ENCODE measurements at regions not wholly inside any gene's neighbourhood (a gene's known extent, or its start where the extent isn't known, plus 50 kb on each side); places are given as distances from the start of the nearest gene placed in this dataset.

DNA sequence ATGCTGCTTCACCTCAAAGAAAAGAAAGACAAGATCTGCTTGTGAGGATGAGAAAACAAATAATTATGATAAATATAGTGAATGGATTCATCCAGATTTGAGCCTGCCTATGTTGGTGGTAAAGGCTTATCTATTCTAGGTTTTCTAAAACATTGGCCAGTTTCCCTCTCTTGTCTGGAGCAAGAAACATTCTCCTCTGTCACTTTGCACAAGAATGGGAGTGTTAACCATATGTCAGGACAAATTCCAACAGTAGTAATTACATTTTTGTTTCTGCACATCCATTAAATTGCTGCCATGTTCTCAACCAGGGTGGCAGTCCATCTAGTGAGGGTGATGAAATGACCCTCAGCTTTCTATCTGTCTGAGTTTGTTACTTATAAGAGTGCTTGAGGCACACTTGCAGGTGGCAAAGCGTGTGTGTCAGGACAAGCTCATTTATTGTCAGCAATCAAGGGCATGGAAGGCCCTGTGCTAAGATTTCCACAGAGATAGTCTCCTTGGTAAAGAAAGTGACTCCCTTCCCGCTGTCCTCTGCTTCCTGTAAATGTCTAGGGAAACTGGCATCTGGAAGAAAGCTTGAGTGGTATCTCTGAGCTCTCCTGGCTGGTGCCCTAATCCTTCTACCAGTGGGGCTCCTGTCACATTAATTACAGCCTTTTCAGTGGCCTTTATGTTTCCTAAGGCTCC is 502.1 kb upstream of the FLRT2 start:
- Histone ChIP-seq H3K27me3 (no peaks in the 10 kb centered on the region), H3K36me3 (no peaks in the 10 kb centered on the region), H3K27ac (no peak overlapping the region), H3K4me3 (no peak overlapping the region), H3K9me3 (no peaks in the 10 kb centered on the region), H3K4me1 (no peaks in the 10 kb centered on the region)
- no peak for TF ChIP-seq EP300 (IDR thresholded peaks at IDR 0.05; ENCODE audit: low read depth)
- no peak for TF ChIP-seq POLR2AphosphoS5 (IDR thresholded peaks at IDR 0.05)
- TF ChIP-seq, protein P1, sequence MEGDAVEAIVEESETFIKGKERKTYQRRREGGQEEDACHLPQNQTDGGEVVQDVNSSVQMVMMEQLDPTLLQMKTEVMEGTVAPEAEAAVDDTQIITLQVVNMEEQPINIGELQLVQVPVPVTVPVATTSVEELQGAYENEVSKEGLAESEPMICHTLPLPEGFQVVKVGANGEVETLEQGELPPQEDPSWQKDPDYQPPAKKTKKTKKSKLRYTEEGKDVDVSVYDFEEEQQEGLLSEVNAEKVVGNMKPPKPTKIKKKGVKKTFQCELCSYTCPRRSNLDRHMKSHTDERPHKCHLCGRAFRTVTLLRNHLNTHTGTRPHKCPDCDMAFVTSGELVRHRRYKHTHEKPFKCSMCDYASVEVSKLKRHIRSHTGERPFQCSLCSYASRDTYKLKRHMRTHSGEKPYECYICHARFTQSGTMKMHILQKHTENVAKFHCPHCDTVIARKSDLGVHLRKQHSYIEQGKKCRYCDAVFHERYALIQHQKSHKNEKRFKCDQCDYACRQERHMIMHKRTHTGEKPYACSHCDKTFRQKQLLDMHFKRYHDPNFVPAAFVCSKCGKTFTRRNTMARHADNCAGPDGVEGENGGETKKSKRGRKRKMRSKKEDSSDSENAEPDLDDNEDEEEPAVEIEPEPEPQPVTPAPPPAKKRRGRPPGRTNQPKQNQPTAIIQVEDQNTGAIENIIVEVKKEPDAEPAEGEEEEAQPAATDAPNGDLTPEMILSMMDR (IDR thresholded peaks at IDR 0.05): no peak
- no peak for TF ChIP-seq POLR2A (IDR thresholded peaks at IDR 0.05)
- in situ Hi-C loops (cut with MboI; ENCODE audit: low pct_ligation_motif_present in 1 of 4, low pct_unique_long_range_greater_than_20kb in 1 of 4, low sequenced_read_pairs in 3 of 4): no loop called here
- no peak for DNase-seq
- intact Hi-C loops (cut with DNase I; ENCODE audit: low total_unique reads): no loop called here
- WGBS, 2 donors (ENCODE audit: low coverage in 1 of 2): 75 to 80% methylated on average over 1 to 2 of the region's 2 CpGs

DNA sequence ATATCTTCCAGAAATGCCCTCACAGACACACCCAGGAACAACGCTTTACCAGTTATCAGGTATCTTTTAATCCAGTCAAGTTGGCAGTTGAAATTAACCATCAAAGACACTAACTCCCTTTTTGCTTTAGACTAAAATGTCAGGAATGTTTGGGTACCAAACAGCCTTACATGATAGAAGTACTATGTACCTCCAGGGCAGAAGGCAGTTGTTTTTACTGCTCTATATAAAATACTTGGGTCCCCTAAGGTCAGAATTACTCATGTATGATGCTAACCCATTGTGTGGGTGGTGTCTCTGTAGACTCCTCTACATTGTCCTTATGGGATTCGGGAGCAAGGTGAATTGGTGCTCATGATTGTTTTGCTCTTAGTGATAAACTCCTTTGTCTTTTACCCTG is 492.5 kb upstream of the FLRT2 start:
- DNase-seq: no peak
- no peaks in the 10 kb centered on the region for H3K4me1 ChIP-seq
- no peaks in the 10 kb centered on the region for H3K27me3 ChIP-seq
- intact Hi-C loops (cut with DNase I; ENCODE audit: low total_unique reads): no loop called here
- no peak overlapping the region for H3K4me3 ChIP-seq
- H3K36me3 ChIP-seq: no peaks in the 10 kb centered on the region
- H3K9me3 ChIP-seq: no peaks in the 10 kb centered on the region
- in situ Hi-C loops (cut with MboI; ENCODE audit: low pct_ligation_motif_present in 1 of 4, low pct_unique_long_range_greater_than_20kb in 1 of 4, low sequenced_read_pairs in 3 of 4): no loop called here
- WGBS, 2 donors (ENCODE audit: low coverage in 1 of 2): 76 to 87% methylated on average over 2 of the region's 2 CpGs
- no peak overlapping the region for H3K27ac ChIP-seq
- TF ChIP-seq POLR2A (IDR thresholded peaks at IDR 0.05) (no peak), POLR2AphosphoS5 (IDR thresholded peaks at IDR 0.05) (no peak), EP300 (IDR thresholded peaks at IDR 0.05; ENCODE audit: low read depth) (no peak)
- TF ChIP-seq, protein P1 (IDR thresholded peaks at IDR 0.05): no peak

DNA sequence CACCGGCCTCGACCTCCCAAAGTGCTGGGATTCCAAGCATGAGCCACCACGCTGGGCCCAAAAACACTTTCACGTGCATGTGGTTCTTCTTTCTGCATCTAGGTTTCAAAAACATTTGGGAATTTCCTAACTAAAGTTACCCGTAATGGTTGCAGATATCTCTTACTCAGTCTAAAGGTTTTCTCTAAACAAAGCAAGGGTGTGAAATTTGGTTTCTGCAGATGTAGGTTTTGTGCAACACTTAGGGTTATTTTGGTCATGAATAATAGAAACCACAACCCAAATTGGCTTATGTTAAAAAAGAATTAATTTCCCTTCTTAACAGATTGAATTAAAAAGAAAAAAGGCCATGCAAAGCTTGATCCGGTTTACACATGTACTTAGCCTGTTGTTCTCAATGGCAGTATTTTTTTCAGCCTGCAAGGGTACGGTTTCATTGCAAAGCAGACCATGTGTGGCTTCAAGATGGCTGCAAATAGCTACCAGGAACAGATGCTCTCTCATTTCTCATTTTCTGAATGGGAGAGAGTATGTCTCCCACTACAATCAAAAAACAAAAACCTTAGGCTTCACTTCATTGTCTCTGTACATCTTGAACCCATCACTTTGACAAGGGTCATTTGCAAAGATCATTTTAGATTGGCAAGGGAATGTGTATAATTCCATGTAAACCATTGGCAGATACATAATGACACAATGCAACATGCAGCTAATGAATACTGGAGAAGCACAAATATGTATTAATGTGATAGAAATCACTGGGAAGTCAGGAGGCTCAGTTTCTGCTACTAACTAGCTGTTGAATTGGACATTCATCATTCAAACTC is 491.2 kb upstream of the FLRT2 start:
- intact Hi-C loops (cut with DNase I; ENCODE audit: low total_unique reads): no loop called here
- no peaks in the 10 kb centered on the region for H3K4me1 ChIP-seq

DNA sequence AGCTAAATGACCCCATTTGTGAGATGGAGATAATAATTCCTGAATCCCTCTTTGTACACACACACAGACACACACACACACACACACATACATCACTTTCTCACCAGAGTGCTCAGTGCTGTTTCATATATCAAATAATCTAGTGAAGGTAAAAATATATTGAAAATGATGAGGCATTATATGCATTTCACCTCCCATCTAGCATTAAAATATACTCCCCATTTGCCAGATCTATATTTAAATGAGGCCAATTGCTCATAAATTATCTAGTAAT is 490.7 kb upstream of the FLRT2 start:
- no peaks in the 10 kb centered on the region for H3K9me3 ChIP-seq
- H3K27ac ChIP-seq: no peak overlapping the region
- H3K36me3 ChIP-seq: no peaks in the 10 kb centered on the region
- no peaks in the 10 kb centered on the region for H3K4me1 ChIP-seq
- DNase-seq: no peak
- intact Hi-C loops (cut with DNase I; ENCODE audit: low total_unique reads): no loop called here
- no peaks in the 10 kb centered on the region for H3K27me3 ChIP-seq
- in situ Hi-C loops (cut with MboI; ENCODE audit: low pct_ligation_motif_present in 1 of 4, low pct_unique_long_range_greater_than_20kb in 1 of 4, low sequenced_read_pairs in 3 of 4): no loop called here
- no peak for TF ChIP-seq EP300 (IDR thresholded peaks at IDR 0.05; ENCODE audit: low read depth)
- TF ChIP-seq, protein P1 (IDR thresholded peaks at IDR 0.05): no peak
- no peak for TF ChIP-seq POLR2A (IDR thresholded peaks at IDR 0.05)
- TF ChIP-seq POLR2AphosphoS5 (IDR thresholded peaks at IDR 0.05): no peak
- no peak overlapping the region for H3K4me3 ChIP-seq

More for the DNA sequence above, 491.2 kb upstream of the FLRT2 start:
- H3K27me3 ChIP-seq: no peaks in the 10 kb centered on the region
- no peak for DNase-seq
- no peak for TF ChIP-seq POLR2AphosphoS5 (IDR thresholded peaks at IDR 0.05)
- TF ChIP-seq, protein P1 (IDR thresholded peaks at IDR 0.05): no peak
- no peak for TF ChIP-seq POLR2A (IDR thresholded peaks at IDR 0.05)
- TF ChIP-seq EP300 (IDR thresholded peaks at IDR 0.05; ENCODE audit: low read depth): no peak
- WGBS, 2 donors (ENCODE audit: low coverage in 1 of 2): 81 to 85% methylated on average over 3 to 7 of the region's 7 CpGs
- in situ Hi-C loops (cut with MboI; ENCODE audit: low pct_ligation_motif_present in 1 of 4, low pct_unique_long_range_greater_than_20kb in 1 of 4, low sequenced_read_pairs in 3 of 4): no loop called here
- H3K4me3 ChIP-seq: no peak overlapping the region
- H3K9me3 ChIP-seq: no peaks in the 10 kb centered on the region
- no peaks in the 10 kb centered on the region for H3K36me3 ChIP-seq
- no peak overlapping the region for H3K27ac ChIP-seq

Measured in transverse colon (tissue), 4 donors.